ENCODE measurements at regions not wholly inside any gene's neighbourhood (a gene's known extent, or its start where the extent isn't known, plus 50 kb on each side); places are given as distances from the start of the nearest gene placed in this dataset.
"Not testable (repeated sequence)": the region's sequence is repeated elsewhere in the genome, so short reads cannot be mapped to it uniquely, and the experiment has no call there.

GRCh38 chr6:137630666-137631065 is 136.5 kb upstream of the OLIG3 start:
- no peaks in the 10 kb centered on the region for H3K9me2 ChIP-seq (ENCODE audit: low read depth, low read length)
- H3K9ac ChIP-seq (ENCODE audit: low read length): no peak overlapping the region

DNA sequence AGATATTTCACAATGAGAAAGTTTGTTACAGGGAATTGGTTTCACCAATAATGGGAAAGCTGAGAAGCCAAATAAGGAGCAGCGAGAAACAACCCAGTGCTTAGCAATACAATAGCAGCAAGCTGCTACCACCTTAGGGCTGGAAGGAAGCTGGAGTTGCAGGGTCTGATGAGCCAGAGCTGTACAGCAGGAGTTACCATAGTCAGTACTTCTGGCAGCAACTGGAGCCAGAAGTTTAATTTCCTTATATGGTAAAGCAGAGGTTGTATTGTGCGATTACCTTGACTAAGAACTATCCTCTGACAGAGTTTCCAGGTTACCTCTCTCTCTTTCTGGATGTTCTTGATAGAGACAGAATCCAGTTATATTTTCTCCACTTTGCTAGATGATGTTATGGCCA is 137.1 kb upstream of the OLIG3 start:
- Histone ChIP-seq H3K9me2 (ENCODE audit: low read depth, low read length) (no peaks in the 10 kb centered on the region), H3K4me3 (ENCODE audit: low read depth, low read length, poor library complexity, severe bottlenecking) (no peak overlapping the region), H3K9me3 (ENCODE audit: low read length) (no peaks in the 10 kb centered on the region), H3K36me3 (ENCODE audit: insufficient read depth, low read length) (no peaks in the 10 kb centered on the region), H3K9ac (ENCODE audit: low read length) (no peak overlapping the region), H3F3A (ENCODE audit: insufficient read depth, low read length) (no peaks in the 10 kb centered on the region), H3K79me2 (ENCODE audit: insufficient read depth, low read length) (no peaks in the 10 kb centered on the region), H3K4me2 (ENCODE audit: low read length) (no peak overlapping the region), H2AFZ (ENCODE audit: low read length) (no peak overlapping the region), H4K20me1 (ENCODE audit: insufficient read depth, low read length) (no peaks in the 10 kb centered on the region), H3K27me3 (ENCODE audit: insufficient read depth, low read length) (no peaks in the 10 kb centered on the region), H3K4me1 (ENCODE audit: insufficient read depth, low read length, severe bottlenecking) (no peaks in the 10 kb centered on the region), H3K27ac (ENCODE audit: low read depth, low read length, poor library complexity, severe bottlenecking) (no peak overlapping the region)
- TF ChIP-seq EZH2 (IDR thresholded peaks at IDR 0.05; ENCODE audit: borderline replicate concordance, low read length): no peak
- no peak for TF ChIP-seq CTCF (IDR thresholded peaks at IDR 0.05; ENCODE audit: low read length)

More at GRCh38 chr6:137630666-137631065, 136.5 kb upstream of the OLIG3 start:
- Histone ChIP-seq H4K20me1 (ENCODE audit: insufficient read depth, low read length) (no peaks in the 10 kb centered on the region), H3K27me3 (ENCODE audit: insufficient read depth, low read length) (no peaks in the 10 kb centered on the region), H3K4me3 (ENCODE audit: low read depth, low read length, poor library complexity, severe bottlenecking) (no peak overlapping the region), H3K9me3 (ENCODE audit: low read length) (no peaks in the 10 kb centered on the region), H3K79me2 (ENCODE audit: insufficient read depth, low read length) (no peaks in the 10 kb centered on the region), H3K4me2 (ENCODE audit: low read length) (no peak overlapping the region), H3K36me3 (ENCODE audit: insufficient read depth, low read length) (no peaks in the 10 kb centered on the region), H3K27ac (ENCODE audit: low read depth, low read length, poor library complexity, severe bottlenecking) (no peak overlapping the region), H3K4me1 (ENCODE audit: insufficient read depth, low read length, severe bottlenecking) (no peaks in the 10 kb centered on the region), H2AFZ (ENCODE audit: low read length) (no peak overlapping the region), H3F3A (ENCODE audit: insufficient read depth, low read length) (no peaks in the 10 kb centered on the region)
- TF ChIP-seq EZH2 (IDR thresholded peaks at IDR 0.05; ENCODE audit: borderline replicate concordance, low read length) (no peak), CTCF (IDR thresholded peaks at IDR 0.05; ENCODE audit: low read length) (no peak)

DNA sequence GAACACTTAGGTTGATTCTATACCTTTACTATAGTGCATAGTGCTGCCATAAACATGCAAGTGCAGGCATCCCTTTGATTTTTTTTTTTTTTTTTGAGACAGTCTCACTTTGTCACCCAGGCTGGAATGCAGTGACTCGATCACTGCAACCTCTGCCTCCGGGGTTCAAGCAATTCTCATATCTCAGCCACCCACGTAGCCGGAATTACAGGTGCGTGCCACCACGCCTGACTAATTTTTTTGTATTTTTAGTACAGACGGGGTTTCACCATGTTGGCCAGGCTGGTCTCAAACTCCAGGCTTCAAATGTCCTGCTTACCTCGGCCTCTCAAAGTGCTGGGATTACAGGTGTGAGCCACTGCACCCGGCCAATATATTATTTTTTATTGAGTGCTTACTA is 140.0 kb upstream of the OLIG3 start:
- H2AFZ ChIP-seq (ENCODE audit: low read length); H3K4me2 ChIP-seq (ENCODE audit: low read length); H3K4me1 ChIP-seq (ENCODE audit: insufficient read depth, low read length, severe bottlenecking): not testable (repeated sequence)

DNA sequence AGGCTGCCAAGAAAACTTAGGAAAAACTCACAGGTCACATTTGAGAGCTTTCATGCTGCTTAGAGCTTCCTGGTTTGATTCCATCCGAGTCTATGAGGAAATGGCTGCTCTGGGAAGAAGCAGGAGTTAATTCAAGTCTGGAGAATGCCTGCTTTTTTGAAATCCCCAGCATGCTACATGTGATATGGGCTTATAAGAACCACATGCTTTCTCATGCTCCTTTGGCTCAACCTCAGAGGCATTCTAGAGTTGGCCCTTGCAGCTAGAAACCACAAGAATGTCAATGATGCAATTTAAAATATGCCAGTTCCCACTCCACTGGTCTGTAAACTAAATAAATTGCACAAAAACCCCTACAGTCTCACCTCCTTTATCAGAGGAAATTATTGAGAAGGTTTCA is 142.9 kb upstream of the OLIG3 start:
- Histone ChIP-seq H3K9me3 (ENCODE audit: low read length) (no peaks in the 10 kb centered on the region), H3K79me2 (ENCODE audit: insufficient read depth, low read length) (no peaks in the 10 kb centered on the region), H3K27ac (ENCODE audit: low read depth, low read length, poor library complexity, severe bottlenecking) (no peak overlapping the region), H3K4me2 (ENCODE audit: low read length) (no peak overlapping the region), H3K4me1 (ENCODE audit: insufficient read depth, low read length, severe bottlenecking) (no peaks in the 10 kb centered on the region), H3K9ac (ENCODE audit: low read length) (no peak overlapping the region), H4K20me1 (ENCODE audit: insufficient read depth, low read length) (no peaks in the 10 kb centered on the region), H3K9me2 (ENCODE audit: low read depth, low read length) (no peaks in the 10 kb centered on the region), H2AFZ (ENCODE audit: low read length) (no peak overlapping the region), H3K4me3 (ENCODE audit: low read depth, low read length, poor library complexity, severe bottlenecking) (no peak overlapping the region), H3F3A (ENCODE audit: insufficient read depth, low read length) (no peaks in the 10 kb centered on the region), H3K27me3 (ENCODE audit: insufficient read depth, low read length) (peaks cover 5% of the 10 kb centered on the region; the same call in 1 of the 2 replicates), H3K36me3 (ENCODE audit: insufficient read depth, low read length) (no peaks in the 10 kb centered on the region)
- TF ChIP-seq CTCF (IDR thresholded peaks at IDR 0.05; ENCODE audit: low read length) (no peak), EZH2 (IDR thresholded peaks at IDR 0.05; ENCODE audit: borderline replicate concordance, low read length) (no peak)

More for the DNA sequence above, 140.0 kb upstream of the OLIG3 start:
- not testable (repeated sequence) for H3K27ac ChIP-seq (ENCODE audit: low read depth, low read length, poor library complexity, severe bottlenecking); H3K79me2 ChIP-seq (ENCODE audit: insufficient read depth, low read length); H3K9ac ChIP-seq (ENCODE audit: low read length); H3K36me3 ChIP-seq (ENCODE audit: insufficient read depth, low read length); H3K27me3 ChIP-seq (ENCODE audit: insufficient read depth, low read length); H3K4me3 ChIP-seq (ENCODE audit: low read depth, low read length, poor library complexity, severe bottlenecking); H4K20me1 ChIP-seq (ENCODE audit: insufficient read depth, low read length); H3K9me3 ChIP-seq (ENCODE audit: low read length); H3K9me2 ChIP-seq (ENCODE audit: low read depth, low read length); H3F3A ChIP-seq (ENCODE audit: insufficient read depth, low read length)

Data from OCI-LY1 (cell line).